Dendritic cell treated with granulocyte-macrophage colony-stimulating factor and Interleukin-4, amounts not matched to agents 40 ng/mL and 50 ng/mL, for 4 days (primary cell): ENCODE measurements at regions not wholly inside any gene's neighbourhood (a gene's known extent, or its start where the extent isn't known, plus 50 kb on each side); places are given as distances from the start of the nearest gene placed in this dataset.

ENCODE experiments used
- H3K27ac Mint-ChIP-seq: one replicate; pipeline ENCODE4 v1.8.0; 2022; ENCODE audit warnings: mild to moderate bottlenecking, mixed read lengths
- H3K27me3 Mint-ChIP-seq: one replicate; pipeline ENCODE4 v1.8.0; 2022; ENCODE audit warnings: mild to moderate bottlenecking, mixed read lengths
- H3K36me3 Mint-ChIP-seq: one replicate; pipeline ENCODE4 v1.8.0; 2022; ENCODE audit warnings: low read depth, mixed read lengths
- H3K4me1 Mint-ChIP-seq: one replicate; pipeline ENCODE4 v1.8.0; 2022; ENCODE audit warnings: low read depth, mixed read lengths
- H3K4me3 Mint-ChIP-seq: one replicate; pipeline ENCODE4 v1.8.0; 2022; ENCODE audit warnings: mild to moderate bottlenecking, moderate library complexity, mixed read lengths
- H3K9me3 Mint-ChIP-seq: one replicate; pipeline ENCODE4 v1.8.0; 2022; ENCODE audit warnings: mixed read lengths
- intact Hi-C: fragments of 100-400 bp; cut with micrococcal nuclease; formaldehyde crosslinking; loops from one replicate; pipeline ENCODE4 v1.15.0; 2022

DNA sequence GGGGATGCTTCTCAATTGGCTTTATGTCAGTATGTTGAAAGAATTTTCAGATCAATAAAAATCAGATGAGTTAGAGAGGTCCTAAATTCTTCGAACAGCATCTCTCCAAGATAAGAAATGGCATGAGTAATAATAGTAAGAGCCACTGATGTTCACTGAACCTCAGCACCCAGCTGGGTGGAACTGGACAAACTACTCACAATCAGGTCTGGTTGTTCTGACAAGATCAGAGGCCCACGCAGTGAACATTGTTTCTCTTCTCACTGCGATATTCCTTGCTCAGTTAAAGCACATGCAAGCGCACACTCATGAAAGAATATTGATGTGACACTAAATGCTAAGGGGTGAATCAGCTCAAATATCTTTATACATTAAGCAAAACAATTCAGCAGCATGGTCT, 351.0 kb upstream of the AMELY start:
- intact Hi-C loops: no loop called here
- H3K27ac Mint-ChIP-seq: no peak overlapping the region
- no peak overlapping the region for H3K4me3 Mint-ChIP-seq
- H3K27me3 Mint-ChIP-seq: peaks cover 1% of the 10 kb centered on the region
- no peaks in the 10 kb centered on the region for H3K4me1 Mint-ChIP-seq
- H3K36me3 Mint-ChIP-seq: no peaks in the 10 kb centered on the region
- peaks cover 8% of the 10 kb centered on the region for H3K9me3 Mint-ChIP-seq

DNA sequence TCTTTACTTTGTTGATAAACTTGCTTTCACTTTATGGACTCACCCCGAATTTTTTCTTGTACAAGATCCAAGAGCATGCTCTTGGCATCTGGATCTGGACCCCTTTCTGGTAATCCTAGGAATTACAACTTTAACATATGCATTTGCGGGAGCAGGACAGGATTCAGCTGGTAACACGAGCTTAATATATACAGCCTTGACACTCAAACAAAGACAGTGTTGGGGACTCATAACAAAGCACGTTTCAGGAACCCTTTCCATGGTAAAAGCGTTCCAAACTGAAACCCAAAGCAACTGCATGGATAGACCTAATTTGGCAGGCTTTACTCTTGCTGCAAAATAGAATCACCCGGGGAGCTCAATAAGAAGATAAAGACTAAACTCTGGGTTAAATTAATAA, 349.7 kb upstream of the AMELY start:
- Mint-ChIP-seq H3K4me1 (no peaks in the 10 kb centered on the region), H3K9me3 (peaks cover 17% of the 10 kb centered on the region), H3K4me3 (no peak overlapping the region), H3K27me3 (peaks cover 2% of the 10 kb centered on the region), H3K27ac (no peak overlapping the region), H3K36me3 (no peaks in the 10 kb centered on the region)
- intact Hi-C loops: no loop called here

DNA sequence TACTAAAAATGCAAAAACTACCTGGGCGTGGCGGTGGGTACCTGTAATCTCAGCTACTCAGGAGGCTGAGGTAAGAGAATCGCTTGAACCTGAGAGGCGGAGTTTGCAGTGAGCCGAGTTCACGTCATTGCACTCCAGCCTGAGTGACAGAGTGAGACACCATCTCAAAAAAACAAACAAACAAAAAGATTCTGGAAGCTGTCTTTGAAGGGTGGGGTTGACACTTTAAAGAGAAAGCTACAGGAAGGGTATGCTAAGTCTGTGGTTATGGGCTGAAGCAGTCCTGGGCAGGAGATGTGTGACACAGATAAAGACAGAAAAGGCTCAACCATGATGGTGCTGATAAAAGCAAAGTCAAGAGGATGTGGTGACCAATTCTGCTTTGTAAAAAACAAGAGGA, 328.5 kb upstream of the AMELY start:
- Mint-ChIP-seq H3K36me3 (no peaks in the 10 kb centered on the region), H3K9me3 (no peaks in the 10 kb centered on the region), H3K27me3 (no peaks in the 10 kb centered on the region), H3K4me1 (no peaks in the 10 kb centered on the region), H3K4me3 (no peak overlapping the region), H3K27ac (no peak overlapping the region)
- intact Hi-C loops: no loop called here

DNA sequence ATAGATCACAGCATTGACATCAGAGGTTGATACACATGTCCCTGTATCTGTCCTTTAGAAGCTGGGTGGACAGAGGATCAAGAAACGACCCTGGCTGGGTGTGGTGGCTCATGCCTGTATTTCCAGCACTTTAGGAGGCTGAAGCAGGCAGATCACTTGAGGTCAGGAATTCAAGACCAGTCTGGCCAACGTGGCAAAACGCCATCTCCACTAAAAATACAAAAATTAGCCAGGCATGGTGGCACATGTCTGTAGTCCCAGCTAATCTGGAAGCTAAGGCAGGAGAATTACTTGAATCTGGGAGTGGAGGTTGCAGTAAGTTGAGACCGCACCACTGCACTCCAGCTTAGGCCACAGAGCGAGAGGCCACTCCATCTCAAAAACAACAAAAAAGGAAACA, 300.4 kb upstream of the AMELY start:
- intact Hi-C loops: no loop called here
- Mint-ChIP-seq H3K36me3 (no peaks in the 10 kb centered on the region), H3K9me3 (no peaks in the 10 kb centered on the region), H3K4me1 (no peaks in the 10 kb centered on the region), H3K4me3 (no peak overlapping the region), H3K27ac (no peak overlapping the region), H3K27me3 (no peaks in the 10 kb centered on the region)

DNA sequence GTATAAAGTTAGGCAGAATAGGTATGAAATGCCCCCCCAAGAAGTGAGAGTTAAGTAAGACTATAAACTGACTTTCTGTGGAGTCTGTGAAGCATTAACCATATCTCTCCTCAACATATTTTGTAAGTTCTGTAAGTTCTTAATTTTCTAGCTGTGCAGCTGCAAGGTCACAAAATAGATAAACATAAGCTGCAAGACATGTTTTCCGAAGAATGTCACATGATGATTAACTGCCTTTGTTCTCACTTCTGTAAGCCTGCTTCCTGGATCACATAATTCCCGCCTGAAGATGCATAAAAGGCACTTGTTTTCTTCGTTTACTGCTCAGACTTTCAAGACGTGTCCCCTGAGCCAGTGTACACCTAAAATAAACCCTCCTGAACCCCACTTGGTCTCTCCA, 292.9 kb upstream of the AMELY start:
- Mint-ChIP-seq H3K36me3 (no peaks in the 10 kb centered on the region), H3K4me1 (no peaks in the 10 kb centered on the region), H3K9me3 (no peaks in the 10 kb centered on the region), H3K4me3 (no peak overlapping the region), H3K27ac (no peak overlapping the region), H3K27me3 (no peaks in the 10 kb centered on the region)
- intact Hi-C loops: no loop called here

DNA sequence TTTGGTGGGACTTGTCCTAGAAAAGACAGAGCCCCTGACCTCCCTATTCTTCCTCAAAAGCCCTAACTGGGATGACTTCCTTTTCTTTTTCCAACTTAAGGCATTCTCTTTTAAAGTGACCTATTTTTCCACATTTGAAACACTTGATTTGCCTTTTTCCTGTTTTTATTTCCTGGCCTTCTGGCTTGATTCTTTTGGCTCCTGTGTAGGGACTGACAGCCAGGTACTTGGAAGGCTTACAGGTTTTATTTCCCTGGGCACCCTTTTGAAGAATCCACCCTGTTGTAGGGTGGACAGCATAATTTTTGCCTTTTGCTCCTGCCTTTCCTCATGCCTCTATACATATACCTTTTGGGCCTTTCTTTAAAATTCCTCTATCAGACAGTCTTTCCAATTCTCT, 271.0 kb upstream of the AMELY start:
- no peak overlapping the region for H3K27ac Mint-ChIP-seq
- H3K4me3 Mint-ChIP-seq: no peak overlapping the region
- intact Hi-C loops: no loop called here
- H3K9me3 Mint-ChIP-seq: peaks cover 29% of the 10 kb centered on the region
- no peaks in the 10 kb centered on the region for H3K4me1 Mint-ChIP-seq
- no peaks in the 10 kb centered on the region for H3K27me3 Mint-ChIP-seq
- H3K36me3 Mint-ChIP-seq: no peaks in the 10 kb centered on the region

DNA sequence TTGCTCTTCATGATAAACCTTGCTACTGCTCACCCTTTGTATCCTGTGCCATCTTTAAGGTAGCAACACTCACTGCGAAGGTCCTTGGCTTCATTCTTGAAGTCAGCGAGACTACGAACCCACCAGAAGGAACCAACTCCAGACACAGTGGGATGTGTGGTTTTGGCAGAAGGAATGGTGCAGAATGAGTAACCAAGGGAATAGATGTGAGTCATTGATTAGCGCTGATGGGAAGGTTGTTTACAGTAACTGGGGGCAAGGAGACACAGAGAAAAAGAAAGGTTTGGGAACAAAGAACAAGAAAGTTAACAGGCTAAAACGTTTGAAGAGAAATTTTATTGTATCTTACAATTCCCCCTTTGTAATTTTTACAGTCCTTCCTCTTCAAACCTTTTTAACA, 266.1 kb upstream of the AMELY start:
- H3K9me3 Mint-ChIP-seq: peaks cover 4% of the 10 kb centered on the region
- intact Hi-C loops: no loop called here
- H3K27me3 Mint-ChIP-seq: no peaks in the 10 kb centered on the region
- H3K4me1 Mint-ChIP-seq: no peaks in the 10 kb centered on the region
- H3K4me3 Mint-ChIP-seq: no peak overlapping the region
- no peaks in the 10 kb centered on the region for H3K36me3 Mint-ChIP-seq
- no peak overlapping the region for H3K27ac Mint-ChIP-seq

DNA sequence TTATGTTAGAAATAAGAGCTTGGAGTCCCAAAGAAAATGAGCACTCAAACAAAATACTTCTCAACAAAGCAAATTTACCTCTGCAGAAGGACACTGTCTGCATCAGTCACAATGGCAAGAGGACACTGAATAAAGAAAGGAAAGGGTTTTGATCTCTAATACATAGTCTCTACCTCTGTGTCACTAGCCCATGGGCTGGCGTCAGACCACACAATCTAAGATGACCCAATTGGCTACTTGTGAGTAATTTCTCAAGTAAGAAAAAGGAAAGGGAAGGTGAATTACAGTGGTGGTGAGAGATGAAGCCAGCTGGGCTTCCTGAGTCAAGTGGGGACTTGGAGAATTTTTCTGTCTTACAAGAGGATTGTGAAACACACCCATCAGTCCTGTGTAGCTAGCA, 257.9 kb upstream of the AMELY start:
- Mint-ChIP-seq H3K4me3 (no peak overlapping the region), H3K27ac (no peak overlapping the region), H3K9me3 (peaks cover 5% of the 10 kb centered on the region), H3K27me3 (no peaks in the 10 kb centered on the region), H3K36me3 (no peaks in the 10 kb centered on the region), H3K4me1 (no peaks in the 10 kb centered on the region)
- intact Hi-C loops: no loop called here

DNA sequence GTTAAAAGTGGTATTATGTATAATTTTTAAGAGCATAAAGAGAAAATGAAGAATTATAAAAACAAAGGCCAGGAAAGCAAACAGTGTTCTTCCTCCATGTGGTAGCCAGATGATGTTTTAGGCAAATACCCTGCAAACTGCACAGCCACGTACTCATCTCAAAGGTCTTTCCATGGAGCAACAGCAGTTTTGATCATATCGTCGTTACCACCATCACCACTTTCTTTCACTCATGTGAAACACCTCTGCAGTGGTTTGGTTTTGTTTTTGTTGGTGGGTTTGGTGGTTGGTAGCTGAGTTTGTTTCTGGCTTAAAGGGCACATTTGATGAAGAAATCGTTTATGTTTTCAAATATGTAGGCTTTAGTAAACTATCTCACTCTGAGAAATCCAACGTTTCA, 229.9 kb upstream of the AMELY start:
- no peak overlapping the region for H3K27ac Mint-ChIP-seq
- intact Hi-C loops: no loop called here

More for the DNA sequence above, 229.9 kb upstream of the AMELY start:
- H3K4me1 Mint-ChIP-seq: no peaks in the 10 kb centered on the region
- H3K27me3 Mint-ChIP-seq: no peaks in the 10 kb centered on the region
- no peaks in the 10 kb centered on the region for H3K9me3 Mint-ChIP-seq
- no peaks in the 10 kb centered on the region for H3K36me3 Mint-ChIP-seq
- no peak overlapping the region for H3K4me3 Mint-ChIP-seq
